ENCODE measurements at regions not wholly inside any gene's neighbourhood (a gene's known extent, or its start where the extent isn't known, plus 50 kb on each side); places are given as distances from the start of the nearest gene placed in this dataset.

DNA sequence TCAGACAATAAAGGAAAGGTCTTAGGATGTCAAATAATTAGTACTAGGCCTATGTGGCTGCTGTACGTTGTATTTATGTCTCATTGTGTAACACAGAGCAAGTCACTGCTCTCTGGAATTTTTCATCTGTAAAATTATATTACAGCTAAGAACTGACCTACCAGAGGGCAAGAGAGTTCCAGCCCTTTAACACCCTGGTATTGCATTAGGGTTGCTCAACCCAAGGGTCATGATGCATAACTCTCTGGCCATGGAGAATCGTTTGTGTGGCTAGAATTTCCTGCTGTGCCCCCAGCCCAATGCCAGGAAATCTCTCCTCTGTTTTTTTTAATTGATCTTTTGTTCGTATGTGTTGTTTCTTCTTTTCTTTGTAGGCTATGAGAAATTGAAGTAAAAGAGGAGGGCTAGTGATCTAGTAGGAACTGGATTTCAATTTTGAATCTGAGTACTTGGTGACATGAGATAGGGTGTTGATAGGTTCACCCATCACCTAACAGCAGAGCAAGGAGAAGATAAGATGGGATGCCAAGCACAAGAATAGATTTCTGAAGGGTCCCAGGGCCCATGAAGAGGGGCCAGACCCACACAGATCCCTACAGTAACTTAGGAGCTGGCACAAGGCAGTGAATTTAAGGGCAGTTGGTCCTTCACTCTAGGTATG lies 571.2 kb upstream of the TNP1 start:
- TF ChIP-seq, protein P1, sequence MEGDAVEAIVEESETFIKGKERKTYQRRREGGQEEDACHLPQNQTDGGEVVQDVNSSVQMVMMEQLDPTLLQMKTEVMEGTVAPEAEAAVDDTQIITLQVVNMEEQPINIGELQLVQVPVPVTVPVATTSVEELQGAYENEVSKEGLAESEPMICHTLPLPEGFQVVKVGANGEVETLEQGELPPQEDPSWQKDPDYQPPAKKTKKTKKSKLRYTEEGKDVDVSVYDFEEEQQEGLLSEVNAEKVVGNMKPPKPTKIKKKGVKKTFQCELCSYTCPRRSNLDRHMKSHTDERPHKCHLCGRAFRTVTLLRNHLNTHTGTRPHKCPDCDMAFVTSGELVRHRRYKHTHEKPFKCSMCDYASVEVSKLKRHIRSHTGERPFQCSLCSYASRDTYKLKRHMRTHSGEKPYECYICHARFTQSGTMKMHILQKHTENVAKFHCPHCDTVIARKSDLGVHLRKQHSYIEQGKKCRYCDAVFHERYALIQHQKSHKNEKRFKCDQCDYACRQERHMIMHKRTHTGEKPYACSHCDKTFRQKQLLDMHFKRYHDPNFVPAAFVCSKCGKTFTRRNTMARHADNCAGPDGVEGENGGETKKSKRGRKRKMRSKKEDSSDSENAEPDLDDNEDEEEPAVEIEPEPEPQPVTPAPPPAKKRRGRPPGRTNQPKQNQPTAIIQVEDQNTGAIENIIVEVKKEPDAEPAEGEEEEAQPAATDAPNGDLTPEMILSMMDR (IDR thresholded peaks at IDR 0.05; ENCODE audit: insufficient read depth, missing control alignments), result no peak
- DNase-seq (ENCODE audit: insufficient read length, low spot score) (no peak), FAIRE-seq (no peak)

DNA sequence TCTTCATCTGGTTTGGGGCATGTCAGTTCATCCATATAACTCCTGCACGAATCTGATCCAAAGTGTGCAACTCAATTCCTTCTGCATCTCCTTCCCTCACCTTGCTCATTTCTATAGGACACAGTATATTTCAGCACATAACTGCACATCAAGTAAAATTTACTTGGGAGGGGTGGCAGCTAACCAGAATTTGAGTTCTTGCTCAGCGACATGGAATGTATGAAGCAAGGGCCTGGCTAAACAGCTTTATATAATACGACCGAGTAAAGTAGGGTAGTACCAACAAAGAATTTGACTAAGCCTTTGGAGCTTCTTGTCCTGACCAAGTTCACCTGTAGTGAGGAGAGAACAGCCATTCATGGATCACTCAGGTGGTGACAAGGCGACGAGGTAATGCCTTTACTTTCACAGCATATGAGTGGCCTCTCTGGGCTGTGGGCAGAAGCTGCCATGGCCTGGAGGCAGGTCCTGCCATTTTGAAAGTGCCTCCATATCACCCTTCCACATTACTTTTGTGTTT lies 570.2 kb upstream of the TNP1 start:
- FAIRE-seq, result no peak

DNA sequence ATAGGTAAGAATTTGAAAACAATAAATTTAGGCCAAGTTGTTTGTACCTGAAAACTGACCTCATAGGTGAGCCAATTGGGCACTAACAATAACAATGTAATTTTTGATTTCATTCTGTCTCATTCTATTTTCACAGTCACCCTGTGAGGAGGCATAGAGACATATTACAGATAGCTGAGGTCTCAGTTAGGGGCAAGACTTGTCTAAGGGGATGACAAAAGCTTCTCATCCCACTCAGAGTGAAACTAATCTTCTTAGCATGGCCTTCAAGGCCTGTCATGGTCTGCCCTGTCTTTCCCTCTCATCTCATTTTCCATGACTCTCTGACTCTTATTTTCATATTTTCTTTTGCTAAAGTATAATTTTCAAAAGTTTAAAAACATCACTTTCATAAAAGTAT lies 562.0 kb upstream of the TNP1 start:
- FAIRE-seq, result no peak

More for the DNA sequence above, 570.2 kb upstream of the TNP1 start:
- TF ChIP-seq, protein P1 (IDR thresholded peaks at IDR 0.05; ENCODE audit: insufficient read depth, missing control alignments), result no peak
- no peak for DNase-seq (ENCODE audit: insufficient read length, low spot score)

DNA sequence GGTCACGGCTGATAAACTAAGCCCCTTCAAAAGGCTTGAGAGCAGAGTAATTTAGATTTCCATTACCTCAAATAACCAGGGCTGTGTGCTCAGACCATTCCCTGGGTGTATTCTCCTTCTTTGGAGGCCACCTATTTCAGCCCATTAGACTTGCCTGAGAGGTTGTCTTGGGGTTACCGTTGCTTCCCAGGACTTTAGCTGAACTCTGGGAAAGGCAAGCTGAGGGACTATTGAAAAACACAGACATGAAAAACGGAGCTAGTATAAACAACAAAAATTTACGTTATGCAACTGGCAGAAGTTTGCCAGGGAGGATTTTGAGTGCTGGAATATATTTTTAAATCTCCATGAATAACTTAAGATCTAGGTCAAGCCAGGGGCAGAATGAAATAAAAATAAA lies 561.0 kb upstream of the TNP1 start:
- FAIRE-seq, result no peak
- TF ChIP-seq, protein P1 (IDR thresholded peaks at IDR 0.05; ENCODE audit: insufficient read depth, missing control alignments), result no peak
- no peak for DNase-seq (ENCODE audit: insufficient read length, low spot score)

More for the DNA sequence above, 562.0 kb upstream of the TNP1 start:
- no peak for DNase-seq (ENCODE audit: insufficient read length, low spot score)
- TF ChIP-seq, protein P1 (IDR thresholded peaks at IDR 0.05; ENCODE audit: insufficient read depth, missing control alignments), result no peak

DNA sequence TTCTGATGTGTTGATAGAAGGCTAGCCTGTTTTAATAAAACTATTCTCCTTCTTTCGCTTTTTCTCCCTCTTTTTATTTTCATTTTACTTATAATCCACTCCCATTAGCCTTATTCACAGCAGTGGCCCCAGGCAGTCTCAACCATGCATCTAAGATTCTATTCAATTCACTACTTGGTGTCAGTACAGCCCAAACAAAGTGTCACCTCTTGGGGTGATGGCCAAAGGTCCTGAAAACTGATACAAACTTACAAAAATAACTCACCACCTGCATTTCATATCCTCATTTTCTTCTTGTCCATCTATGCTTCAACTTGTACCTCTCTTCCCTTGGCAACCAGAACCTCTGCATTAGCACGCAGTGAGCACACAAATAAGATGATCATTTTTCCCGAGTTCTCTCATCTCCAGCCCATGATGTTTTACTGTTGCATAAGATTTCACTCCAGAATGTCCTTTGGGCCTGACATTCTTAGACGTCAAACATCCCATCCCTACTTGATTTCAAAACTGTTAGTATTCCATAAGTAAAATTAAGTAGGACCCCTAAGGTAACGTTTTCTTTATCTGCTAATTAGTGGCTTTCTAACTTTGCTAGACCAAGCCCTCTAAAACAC lies 559.3 kb upstream of the TNP1 start:
- FAIRE-seq (no peak), DNase-seq (ENCODE audit: insufficient read length, low spot score) (no peak)
- TF ChIP-seq, protein P1 (IDR thresholded peaks at IDR 0.05; ENCODE audit: insufficient read depth, missing control alignments), result no peak

DNA sequence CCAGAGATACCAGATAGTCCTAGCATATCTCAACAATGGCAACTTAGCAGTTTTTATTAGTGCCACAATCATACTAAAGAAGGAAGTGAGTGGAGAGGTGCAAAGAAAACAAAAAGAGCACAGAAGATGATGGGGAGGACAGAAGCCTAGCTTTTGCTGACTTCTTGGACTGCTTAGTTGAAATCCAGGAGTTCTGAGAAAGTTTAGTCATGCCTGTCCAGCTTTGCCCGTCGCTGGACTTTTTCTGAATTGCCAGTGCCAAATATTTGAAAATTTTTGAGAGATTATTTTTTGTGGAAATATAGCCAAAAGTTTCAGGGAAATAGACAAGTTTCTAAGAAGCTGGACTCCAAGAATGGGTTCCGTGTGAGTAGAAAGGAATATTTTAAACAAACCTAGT lies 558.7 kb upstream of the TNP1 start:
- DNase-seq (ENCODE audit: insufficient read length, low spot score) (no peak), FAIRE-seq (no peak)
- TF ChIP-seq, protein P1 (IDR thresholded peaks at IDR 0.05; ENCODE audit: insufficient read depth, missing control alignments), result no peak

DNA sequence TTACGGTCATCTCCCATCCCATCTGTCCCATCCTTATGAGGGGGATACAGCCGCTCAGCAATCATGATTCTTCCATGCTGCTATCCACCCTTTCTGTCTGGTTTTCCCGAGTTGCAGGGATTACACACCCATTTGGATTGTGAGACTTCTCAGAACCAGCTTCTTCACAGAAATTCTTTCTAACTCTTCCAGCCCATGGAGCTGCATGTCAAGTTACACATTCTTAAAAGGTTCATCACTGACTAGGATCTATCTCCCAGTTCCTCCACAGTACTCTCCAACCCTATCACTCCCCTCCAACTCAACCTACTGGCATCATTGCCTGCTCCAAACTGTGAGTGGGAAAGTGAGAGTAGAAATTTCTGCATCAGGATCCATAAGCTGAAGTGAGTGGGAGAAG lies 558.2 kb upstream of the TNP1 start:
- no peak for DNase-seq (ENCODE audit: insufficient read length, low spot score)
- FAIRE-seq, result no peak
- TF ChIP-seq, protein P1 (IDR thresholded peaks at IDR 0.05; ENCODE audit: insufficient read depth, missing control alignments), result no peak
